ENCODE measurements at regions not wholly inside any gene's neighbourhood (a gene's known extent, or its start where the extent isn't known, plus 50 kb on each side); places are given as distances from the start of the nearest gene placed in this dataset.

GRCh38 chr10:61822781-61823230 is 78.7 kb upstream of the ARID5B start:
- DNase-seq: no peak
- TF ChIP-seq POLR2AphosphoS5 (IDR thresholded peaks at IDR 0.05) (no peak), EP300 (IDR thresholded peaks at IDR 0.05; ENCODE audit: low read depth) (no peak), CTCF (IDR thresholded peaks at IDR 0.05) (no peak), POLR2A (IDR thresholded peaks at IDR 0.05) (no peak)
- intact Hi-C loops (cut with DNase I; ENCODE audit: low total_unique reads): no loop called here
- no peak overlapping the region for H3K4me3 ChIP-seq
- H3K9me3 ChIP-seq: no peaks in the 10 kb centered on the region
- WGBS, 2 donors (ENCODE audit: low coverage in 1 of 2): 46 to 58% methylated on average over 3 of the region's 3 CpGs
- H3K27me3 ChIP-seq: no peaks in the 10 kb centered on the region
- H3K27ac ChIP-seq: no peak overlapping the region
- no peaks in the 10 kb centered on the region for H3K36me3 ChIP-seq
- in situ Hi-C loops (cut with MboI; ENCODE audit: low pct_ligation_motif_present in 1 of 4, low pct_unique_long_range_greater_than_20kb in 1 of 4, low sequenced_read_pairs in 3 of 4): no loop called here
- H3K4me1 ChIP-seq: no peaks in the 10 kb centered on the region

DNA sequence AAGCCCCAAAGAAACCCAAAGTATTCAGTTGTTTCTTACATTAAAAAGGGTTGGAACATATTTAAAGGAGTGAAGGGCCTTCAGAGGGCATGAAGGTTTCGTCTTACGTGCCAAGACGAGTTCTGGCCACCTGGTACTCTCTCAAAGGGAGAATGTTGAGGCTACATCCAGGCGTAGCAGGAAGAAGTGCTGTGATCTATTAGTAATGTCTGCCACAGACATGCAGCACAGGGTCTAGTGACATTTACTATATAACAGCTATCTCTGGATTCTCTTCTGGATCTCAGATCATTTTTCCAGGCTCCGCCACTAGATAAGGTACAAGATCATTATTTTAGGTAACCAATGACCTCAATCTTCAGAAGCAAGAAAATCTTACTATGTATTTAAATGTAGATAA is 76.5 kb upstream of the ARID5B start:
- intact Hi-C loops (cut with DNase I; ENCODE audit: low total_unique reads) (no loop called here), in situ Hi-C loops (cut with MboI; ENCODE audit: low pct_ligation_motif_present in 1 of 4, low pct_unique_long_range_greater_than_20kb in 1 of 4, low sequenced_read_pairs in 3 of 4) (no loop called here)
- H3K9me3 ChIP-seq: no peaks in the 10 kb centered on the region
- no peaks in the 10 kb centered on the region for H3K27me3 ChIP-seq
- no peak overlapping the region for H3K4me3 ChIP-seq
- TF ChIP-seq CTCF (IDR thresholded peaks at IDR 0.05) (no peak), POLR2AphosphoS5 (IDR thresholded peaks at IDR 0.05) (no peak), EP300 (IDR thresholded peaks at IDR 0.05; ENCODE audit: low read depth) (no peak), POLR2A (IDR thresholded peaks at IDR 0.05) (no peak)
- no peaks in the 10 kb centered on the region for H3K36me3 ChIP-seq
- 82 to 88% methylated on average over 4 to 5 of the region's 5 CpGs for WGBS, 2 donors (ENCODE audit: low coverage in 1 of 2)
- DNase-seq: no peak
- no peaks in the 10 kb centered on the region for H3K4me1 ChIP-seq
- H3K27ac ChIP-seq: no peak overlapping the region

DNA sequence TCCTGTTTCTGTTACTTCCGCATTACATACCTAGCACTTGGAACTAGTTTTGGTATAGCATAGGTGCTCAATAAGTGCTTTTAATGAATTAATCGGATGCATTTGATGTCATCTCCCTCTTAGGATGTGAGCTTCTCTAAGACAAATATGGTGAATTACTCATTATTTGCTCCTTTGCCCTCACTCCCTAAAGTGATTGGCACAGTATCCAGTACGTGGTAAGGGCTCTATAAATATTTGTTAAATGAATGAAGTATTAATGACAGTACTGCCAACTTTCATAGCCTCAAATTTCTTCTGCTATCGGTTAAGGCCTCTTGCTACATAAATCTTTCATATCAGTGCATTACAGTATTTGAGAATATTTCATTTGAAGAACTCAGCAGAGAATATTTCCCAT is 75.9 kb upstream of the ARID5B start:
- H3K4me1 ChIP-seq: no peaks in the 10 kb centered on the region
- H3K4me3 ChIP-seq: no peak overlapping the region
- H3K9me3 ChIP-seq: no peaks in the 10 kb centered on the region
- no peaks in the 10 kb centered on the region for H3K36me3 ChIP-seq
- 75 to 79% methylated on average over 4 of the region's 4 CpGs for WGBS, 2 donors (ENCODE audit: low coverage in 1 of 2)
- H3K27me3 ChIP-seq: no peaks in the 10 kb centered on the region
- no peak for DNase-seq
- H3K27ac ChIP-seq: no peak overlapping the region
- in situ Hi-C loops (cut with MboI; ENCODE audit: low pct_ligation_motif_present in 1 of 4, low pct_unique_long_range_greater_than_20kb in 1 of 4, low sequenced_read_pairs in 3 of 4) (no loop called here), intact Hi-C loops (cut with DNase I; ENCODE audit: low total_unique reads) (no loop called here)
- TF ChIP-seq EP300 (IDR thresholded peaks at IDR 0.05; ENCODE audit: low read depth) (no peak), CTCF (IDR thresholded peaks at IDR 0.05) (no peak), POLR2AphosphoS5 (IDR thresholded peaks at IDR 0.05) (no peak), POLR2A (IDR thresholded peaks at IDR 0.05) (no peak)

GRCh38 chr10:61828034-61828433 is 73.5 kb upstream of the ARID5B start:
- in situ Hi-C loops (cut with MboI; ENCODE audit: low pct_ligation_motif_present in 1 of 4, low pct_unique_long_range_greater_than_20kb in 1 of 4, low sequenced_read_pairs in 3 of 4): no loop called here
- Histone ChIP-seq H3K9me3 (no peaks in the 10 kb centered on the region), H3K36me3 (no peaks in the 10 kb centered on the region), H3K27ac (no peak overlapping the region), H3K4me3 (no peak overlapping the region), H3K27me3 (no peaks in the 10 kb centered on the region), H3K4me1 (no peaks in the 10 kb centered on the region)
- DNase-seq: no peak
- no peak for TF ChIP-seq CTCF (IDR thresholded peaks at IDR 0.05)
- intact Hi-C loops (cut with DNase I; ENCODE audit: low total_unique reads): no loop called here
- WGBS, 2 donors (ENCODE audit: low coverage in 1 of 2): 78% methylated on average over 1 of the region's 1 CpG; no CpG with 5 or more reads in 1 of the 2 donors

Data from transverse colon (tissue), 4 donors.